ENCODE measurements at regions not wholly inside any gene's neighbourhood (a gene's known extent, or its start where the extent isn't known, plus 50 kb on each side); places are given as distances from the start of the nearest gene placed in this dataset.

- TF ChIP-seq ZNF518A (tag by site-specific recombination; conservative IDR thresholded peaks at IDR 0.05; ENCODE audit: low read depth) (no peak), ZNF214 (tag by site-specific recombination; IDR thresholded peaks at IDR 0.05; ENCODE audit: borderline replicate concordance) (no peak), ZNF148 (tag by site-specific recombination; IDR thresholded peaks at IDR 0.05; ENCODE audit: borderline replicate concordance) (no peak), ZNF19 (tag by site-specific recombination; IDR thresholded peaks at IDR 0.05; ENCODE audit: low read depth) (no peak), HIC1 (tag by site-specific recombination; IDR thresholded peaks at IDR 0.05) (no peak)
Measured at GRCh38 chr2:136344339-136344738, 226.4 kb upstream of the CXCR4 start (continued).

- H3K4me1 ChIP-seq (ENCODE audit: control insufficient read depth, insufficient read depth, low read length) = no peaks in the 10 kb centered on the region
- H3K9me3 ChIP-seq (ENCODE audit: control insufficient read depth, insufficient read depth, low read depth, low read length) = no peaks in the 10 kb centered on the region
- TF ChIP-seq ZBTB10 (tag by site-specific recombination; IDR thresholded peaks at IDR 0.05) = no peak
- no peak for TF ChIP-seq ZNF354C (tag by site-specific recombination; IDR thresholded peaks at IDR 0.05; ENCODE audit: borderline replicate concordance, low read depth)
- TF ChIP-seq OSR2 (tag by site-specific recombination; IDR thresholded peaks at IDR 0.05) = no peak
- TF ChIP-seq ZNF404 (tag by site-specific recombination; IDR thresholded peaks at IDR 0.05) = no peak
- no peak for TF ChIP-seq GFI1B (tag by site-specific recombination; IDR thresholded peaks at IDR 0.05)
- no peak for TF ChIP-seq ZNF18 (tag by site-specific recombination; IDR thresholded peaks at IDR 0.05)
- no peak for TF ChIP-seq TSHZ1 (tag by site-specific recombination; IDR thresholded peaks at IDR 0.05; ENCODE audit: borderline replicate concordance)
- TF ChIP-seq CTCF (tag by site-specific recombination; IDR thresholded peaks at IDR 0.05) = no peak
- TF ChIP-seq RBAK (tag by site-specific recombination; IDR thresholded peaks at IDR 0.05) = no peak
- no peak for TF ChIP-seq ZNF221 (tag by site-specific recombination; IDR thresholded peaks at IDR 0.05; ENCODE audit: borderline replicate concordance)
- no peak for TF ChIP-seq ZXDB (tag by site-specific recombination; IDR thresholded peaks at IDR 0.05)
- no peak overlapping the region for H3K27ac ChIP-seq (ENCODE audit: extremely low read depth, low read depth, low read length)
- ChIA-PET CTCF (no interaction called here), POLR2A (interaction anchor here (0.6 kb wide), 1 partner anchor 9 kb away, joined by 5 read pairs; no protein-coding TSS in a partner anchor)
- no peak overlapping the region for H3K4me3 ChIP-seq (ENCODE audit: low read depth, low read length)
- no peaks in the 10 kb centered on the region for H3K36me3 ChIP-seq (ENCODE audit: control insufficient read depth in 2 of 2, insufficient read depth in 1 of 2, low read length in 2 of 2)
Measured at GRCh38 chr2:136342138-136342537, 224.2 kb upstream of the CXCR4 start.
